Osteocyte (in vitro differentiated cells): ENCODE measurements at regions not wholly inside any gene's neighbourhood (a gene's known extent, or its start where the extent isn't known, plus 50 kb on each side); places are given as distances from the start of the nearest gene placed in this dataset.

ENCODE experiments used
- DNase-seq: peaks from one replicate; pipeline ENCODE4 v3.0.0; 2021; ENCODE audit warnings: mixed read lengths; ENCODE audit not compliant: unreplicated experiment; ENCODE audit errors: extremely low spot score
- H3K27ac Mint-ChIP-seq: one replicate; pipeline ENCODE4 v1.8.0; 2021; ENCODE audit warnings: mild to moderate bottlenecking, mixed read lengths; ENCODE audit not compliant: unreplicated experiment
- H3K27me3 Mint-ChIP-seq: one replicate; pipeline ENCODE4 v1.8.0; 2021; ENCODE audit warnings: mixed read lengths; ENCODE audit not compliant: unreplicated experiment
- H3K36me3 Mint-ChIP-seq: one replicate; pipeline ENCODE4 v1.8.0; 2021; ENCODE audit warnings: mixed read lengths; ENCODE audit not compliant: unreplicated experiment
- H3K4me1 Mint-ChIP-seq: one replicate; pipeline ENCODE4 v1.8.0; 2021; ENCODE audit warnings: mixed read lengths; ENCODE audit not compliant: unreplicated experiment
- H3K4me3 Mint-ChIP-seq: one replicate; pipeline ENCODE4 v1.8.0; 2021; ENCODE audit warnings: mild to moderate bottlenecking, moderate library complexity, mixed read lengths; ENCODE audit not compliant: unreplicated experiment
- H3K9me3 Mint-ChIP-seq: one replicate; pipeline ENCODE4 v1.8.0; 2021; ENCODE audit warnings: mixed read lengths; ENCODE audit not compliant: unreplicated experiment
- CTCF ChIP-seq: fragments of 200-600 bp; sonication (generic); IDR thresholded peaks from 2 replicates; pipeline ENCODE4 v1.5.0; 2021; ENCODE audit warnings: antibody characterized with exemption, mild to moderate bottlenecking, moderate library complexity

GRCh38 chr22:48305726-48306235, 1521.9 kb downstream of the BRD1 start:
- Mint-ChIP-seq H3K27ac (no peak overlapping the region), H3K4me1 (peaks cover 18% of the 10 kb centered on the region), H3K27me3 (peaks cover 7% of the 10 kb centered on the region), H3K9me3 (no peaks in the 10 kb centered on the region), H3K36me3 (no peaks in the 10 kb centered on the region), H3K4me3 (no peak overlapping the region)
- TF ChIP-seq CTCF, result no peak
- no peak for DNase-seq

GRCh38 chr22:48303369-48303725, 1524.3 kb downstream of the BRD1 start:
- no peak for TF ChIP-seq CTCF
- Mint-ChIP-seq H3K27ac (no peak overlapping the region), H3K27me3 (peaks cover 8% of the 10 kb centered on the region), H3K9me3 (no peaks in the 10 kb centered on the region), H3K36me3 (no peaks in the 10 kb centered on the region), H3K4me1 (peaks cover 1% of the 10 kb centered on the region), H3K4me3 (no peak overlapping the region)
- no peak for DNase-seq

- TF ChIP-seq CTCF, result no peak
Measured at GRCh38 chr22:48302657-48303368, 1524.9 kb downstream of the BRD1 start.

GRCh38 chr22:48301908-48302307, 1525.8 kb downstream of the BRD1 start:
- Mint-ChIP-seq H3K4me3 (no peak overlapping the region), H3K27me3 (peaks cover 8% of the 10 kb centered on the region), H3K9me3 (no peaks in the 10 kb centered on the region), H3K27ac (no peak overlapping the region), H3K4me1 (peaks cover 1% of the 10 kb centered on the region), H3K36me3 (no peaks in the 10 kb centered on the region)
- no peak for DNase-seq
- no peak for TF ChIP-seq CTCF

More at GRCh38 chr22:48302657-48303368, 1524.9 kb downstream of the BRD1 start:
- H3K4me1 Mint-ChIP-seq, result peaks cover 1% of the 10 kb centered on the region
- H3K36me3 Mint-ChIP-seq, result no peaks in the 10 kb centered on the region
- no peak overlapping the region for H3K4me3 Mint-ChIP-seq
- H3K9me3 Mint-ChIP-seq, result no peaks in the 10 kb centered on the region
- no peak overlapping the region for H3K27ac Mint-ChIP-seq
- DNase-seq, result no peak
- H3K27me3 Mint-ChIP-seq, result peaks cover 8% of the 10 kb centered on the region

GRCh38 chr22:48301421-48301820, 1526.3 kb downstream of the BRD1 start:
- no peak overlapping the region for H3K4me3 Mint-ChIP-seq
- no peak overlapping the region for H3K27ac Mint-ChIP-seq
- H3K36me3 Mint-ChIP-seq, result no peaks in the 10 kb centered on the region
- H3K9me3 Mint-ChIP-seq, result no peaks in the 10 kb centered on the region
- H3K27me3 Mint-ChIP-seq, result peaks cover 8% of the 10 kb centered on the region
- TF ChIP-seq CTCF, result no peak
- peaks cover 1% of the 10 kb centered on the region for H3K4me1 Mint-ChIP-seq
- no peak for DNase-seq
